Heart left ventricle (tissue), 16 donors: ENCODE measurements at regions not wholly inside any gene's neighbourhood (a gene's known extent, or its start where the extent isn't known, plus 50 kb on each side); places are given as distances from the start of the nearest gene placed in this dataset.
A peak's percentile ranks its signal among the peaks of the same experiment; 100 is the strongest.
"Not testable (repeated sequence)": the region's sequence is repeated elsewhere in the genome, so short reads cannot be mapped to it uniquely, and the experiment has no call there.

ENCODE experiments used
- ATAC-seq, 4 donors: fragments of 200-7000 bp; cut with Tn5 transposase; one replicate each; pipeline ENCODE4 v1.9.1; 2020 to 2022; ENCODE audit warnings: moderate library complexity in 4 of 4, mild to moderate bottlenecking in 3 of 4, moderate number of reproducible peaks in 1 of 4
- DNase-seq, 5 donors: peaks; one replicate each; pipeline ENCODE4 v3.0.0-alpha.2; 2020
- H3K27ac ChIP-seq, 12 donors: fragments of 200-600 bp; sonication (generic) in 4 of 12; one replicate each; pipeline versions ENCODE4 v1.5.0 to v1.8.0; 2016 to 2022; ENCODE audit warnings: mild to moderate bottlenecking in 2 of 12
- H3K27me3 ChIP-seq, 9 donors: fragments of 200-600 bp; sonication (generic) in 2 of 9; one replicate each; pipeline versions ENCODE4 v1.5.1 to v1.8.0; 2016 to 2022; ENCODE audit warnings: mild to moderate bottlenecking in 3 of 9
- H3K36me3 ChIP-seq, 9 donors: fragments of 200-600 bp; sonication (generic) in 2 of 9; one replicate each; pipeline versions ENCODE4 v1.5.0 to v1.8.0; 2018 to 2022; ENCODE audit warnings: mild to moderate bottlenecking in 2 of 9
- H3K4me1 ChIP-seq, 12 donors: fragments of 200-600 bp; sonication (generic) in 4 of 12; one replicate each; pipeline versions ENCODE4 v1.5.0 to v1.8.0; 2016 to 2022; ENCODE audit warnings: mild to moderate bottlenecking in 3 of 12
- H3K4me3 ChIP-seq, 12 donors: fragments of 200-600 bp; sonication (generic) in 4 of 12; one replicate each; pipeline versions ENCODE4 v1.5.0 to v1.8.0; 2017 to 2022; ENCODE audit warnings: mild to moderate bottlenecking in 9 of 12, moderate library complexity in 4 of 12
- H3K9me3 ChIP-seq, 12 donors: fragments of 200-600 bp; sonication (generic) in 4 of 12; one replicate each; pipeline versions ENCODE4 v1.5.0 to v1.8.0; 2016 to 2022; ENCODE audit warnings: mild to moderate bottlenecking in 1 of 12
- POLR2A ChIP-seq, 2 donors: fragments of 450-650 bp; IDR thresholded peaks; one replicate each; pipeline ENCODE4 v1.6.1; 2017; ENCODE audit warnings: antibody characterized with exemption in 2 of 2, mild to moderate bottlenecking in 2 of 2, moderate library complexity in 2 of 2
- WGBS, 4 donors: extraction: QIAGEN DNeasy Blood & Tissue Kit in 2 of 4; methylation state at CpG; one replicate each; pipeline versions ENCODE4 v1.1.5 to v1.1.7; 2013 to 2018; 5-methylcytosine and 5-hydroxymethylcytosine counted together
- intact Hi-C, 10 donors: fragments of 100-400 bp; cut with DNase I; formaldehyde crosslinking; loops; one replicate each; pipeline versions ENCODE4 v1.11.1 to v1.14.2; 2022
- TF ChIP-seq, protein P1 (sequence below), 12 donors: fragments of 200-600 bp; sonication (generic) in 4 of 12; IDR thresholded peaks; one replicate each; pipeline versions ENCODE4 v1.5.0 to v1.8.0; 2018 to 2022; ENCODE audit warnings: antibody characterized with exemption in 12 of 12, mild to moderate bottlenecking in 5 of 12
- donor health status: ischemic (EF 13 %, LVEDD 7.1; RV severe dilation, severe dysfunction).
- donor health status: healthy with polysubstance abuse.
- donor health status: DM: no; HTN: yes; CAD: no.
- donor health status: DM: no; HTN: no; CAD: no.
- donor health status: ischemic (EF 25% LVEDD 6.9; RV normal size, moderate dysfunction).
- donor health status: ischemic (EF 25% LVEDD 5.7; RV mildly dilated, moderate dysfunction).
- donor health status: healthy.
- donor health status: DM: yes; HTN: yes; CAD: no.
- donor health status: ischemic (EF 35%, LVEDD 5.7; RV mildly dilated, moderate dysfunction).
- donor health status: nonischemic (EF 11% LVEDD 7.7; RV severe dilation, severe dysfunction).
- donor health status: DM: yes; HTN: yes; CAD: no.
- donor health status: PGD.
- donor health status: ischemic (EF 29% LVEDD 5.4; RV normal size, mild dysfunction).
- donor health status: nonischemic (EF 23%, LVEDD 6.1; RV moderate dilation, normal function).

DNA sequence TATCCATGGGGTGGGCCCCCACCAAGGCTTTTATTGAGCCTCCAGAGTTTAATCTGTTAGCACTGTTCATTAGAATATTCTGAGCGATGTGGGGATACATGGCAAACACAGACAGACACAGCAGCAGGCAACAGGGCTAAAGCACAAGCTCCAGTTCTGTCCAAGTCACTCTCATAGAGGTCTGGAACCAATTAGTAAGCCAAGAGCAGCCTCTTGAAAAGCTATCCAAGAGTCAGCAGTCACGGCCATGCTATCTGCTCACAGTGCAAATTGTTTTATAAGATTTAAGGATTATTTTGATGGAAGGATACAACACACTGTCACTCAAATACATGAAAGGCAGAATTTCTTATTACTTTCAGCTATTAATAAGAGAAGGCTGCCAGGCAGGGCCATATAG lies 86.4 kb upstream of the DGKB start:
- intact Hi-C loops = no loop called here
- Histone ChIP-seq H3K36me3 (no peaks in the 10 kb centered on the region), H3K4me1 (peaks cover 0 to 6% (median 0%) of the 10 kb centered on the region in 12 donors), H3K27me3 (no peaks in the 10 kb centered on the region), H3K27ac (no peak overlapping the region), H3K9me3 (peaks cover 0 to 3% (median 0%) of the 10 kb centered on the region in 12 donors), H3K4me3 (no peak overlapping the region)
- no peak for DNase-seq
- whole genome bisulfite sequencing, 4 donors = 42 to 67% (median 54%) methylated on average over 2 of the region's 2 CpGs
- peak in 2 of 4 donors; percentile 47 to 61 for ATAC-seq
- TF ChIP-seq POLR2A (IDR thresholded peaks at IDR 0.05) = no peak
- TF ChIP-seq, protein P1, sequence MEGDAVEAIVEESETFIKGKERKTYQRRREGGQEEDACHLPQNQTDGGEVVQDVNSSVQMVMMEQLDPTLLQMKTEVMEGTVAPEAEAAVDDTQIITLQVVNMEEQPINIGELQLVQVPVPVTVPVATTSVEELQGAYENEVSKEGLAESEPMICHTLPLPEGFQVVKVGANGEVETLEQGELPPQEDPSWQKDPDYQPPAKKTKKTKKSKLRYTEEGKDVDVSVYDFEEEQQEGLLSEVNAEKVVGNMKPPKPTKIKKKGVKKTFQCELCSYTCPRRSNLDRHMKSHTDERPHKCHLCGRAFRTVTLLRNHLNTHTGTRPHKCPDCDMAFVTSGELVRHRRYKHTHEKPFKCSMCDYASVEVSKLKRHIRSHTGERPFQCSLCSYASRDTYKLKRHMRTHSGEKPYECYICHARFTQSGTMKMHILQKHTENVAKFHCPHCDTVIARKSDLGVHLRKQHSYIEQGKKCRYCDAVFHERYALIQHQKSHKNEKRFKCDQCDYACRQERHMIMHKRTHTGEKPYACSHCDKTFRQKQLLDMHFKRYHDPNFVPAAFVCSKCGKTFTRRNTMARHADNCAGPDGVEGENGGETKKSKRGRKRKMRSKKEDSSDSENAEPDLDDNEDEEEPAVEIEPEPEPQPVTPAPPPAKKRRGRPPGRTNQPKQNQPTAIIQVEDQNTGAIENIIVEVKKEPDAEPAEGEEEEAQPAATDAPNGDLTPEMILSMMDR (IDR thresholded peaks at IDR 0.05) = no peak

DNA sequence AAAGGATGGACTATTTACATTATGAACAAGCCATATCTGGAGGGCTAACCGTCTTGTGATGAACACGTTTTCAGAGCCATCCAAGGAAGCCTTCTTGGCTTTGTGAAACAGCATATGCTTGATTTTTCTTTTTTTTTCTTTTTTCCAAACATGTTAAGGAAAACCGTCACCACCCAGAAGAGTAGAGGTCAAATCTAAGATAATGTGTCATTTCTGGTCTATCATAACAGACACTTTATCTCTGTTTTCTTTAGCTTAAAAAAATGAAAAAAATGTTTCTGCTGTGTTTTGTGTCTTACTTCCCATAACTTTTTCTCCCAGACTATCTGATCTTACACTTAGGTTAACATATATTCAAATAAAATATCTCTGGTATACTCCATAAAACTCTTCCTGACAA lies 76.1 kb upstream of the DGKB start:
- Histone ChIP-seq H3K27me3 (no peaks in the 10 kb centered on the region), H3K4me1 (no peaks in the 10 kb centered on the region), H3K4me3 (no peak overlapping the region), H3K27ac (no peak overlapping the region), H3K9me3 (peaks cover 0 to 9% (median 0%) of the 10 kb centered on the region in 12 donors), H3K36me3 (no peaks in the 10 kb centered on the region)
- WGBS, 4 donors = 59 to 64% (median 62%) methylated on average over 3 of the region's 3 CpGs
- ATAC-seq (no peak), DNase-seq (no peak)
- intact Hi-C loops = no loop called here
- TF ChIP-seq, protein P1 (IDR thresholded peaks at IDR 0.05) = no peak
- TF ChIP-seq POLR2A (IDR thresholded peaks at IDR 0.05) = no peak

DNA sequence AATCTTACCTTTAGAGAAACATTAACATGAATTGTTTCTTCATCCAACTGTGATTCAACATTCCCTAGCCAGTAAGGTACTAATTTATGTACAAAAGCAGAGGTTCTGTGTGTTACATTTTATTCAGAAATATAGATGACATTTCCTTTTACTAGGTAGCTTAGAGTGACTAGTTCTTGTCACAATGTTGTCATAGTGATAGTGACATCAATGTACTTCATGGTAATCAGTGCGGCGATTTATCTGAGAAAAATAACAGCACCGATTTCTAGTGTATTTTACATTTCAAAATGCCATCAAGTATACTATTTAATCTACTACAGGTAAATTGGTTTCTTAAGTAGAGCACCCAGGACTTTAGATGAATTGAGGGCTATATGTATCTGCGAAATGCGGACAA lies 72.1 kb upstream of the DGKB start:
- Histone ChIP-seq H3K27me3 (no peaks in the 10 kb centered on the region), H3K36me3 (no peaks in the 10 kb centered on the region), H3K27ac (no peak overlapping the region), H3K9me3 (no peaks in the 10 kb centered on the region), H3K4me1 (peaks cover 0 to 11% (median 0%) of the 10 kb centered on the region in 12 donors), H3K4me3 (no peak overlapping the region)
- intact Hi-C loops = no loop called here
- 91 to 97% (median 95%) methylated on average over 5 of the region's 5 CpGs for WGBS, 4 donors
- TF ChIP-seq, protein P1 (IDR thresholded peaks at IDR 0.05) = no peak
- TF ChIP-seq POLR2A (IDR thresholded peaks at IDR 0.05) = no peak
- ATAC-seq (no peak), DNase-seq (no peak)

DNA sequence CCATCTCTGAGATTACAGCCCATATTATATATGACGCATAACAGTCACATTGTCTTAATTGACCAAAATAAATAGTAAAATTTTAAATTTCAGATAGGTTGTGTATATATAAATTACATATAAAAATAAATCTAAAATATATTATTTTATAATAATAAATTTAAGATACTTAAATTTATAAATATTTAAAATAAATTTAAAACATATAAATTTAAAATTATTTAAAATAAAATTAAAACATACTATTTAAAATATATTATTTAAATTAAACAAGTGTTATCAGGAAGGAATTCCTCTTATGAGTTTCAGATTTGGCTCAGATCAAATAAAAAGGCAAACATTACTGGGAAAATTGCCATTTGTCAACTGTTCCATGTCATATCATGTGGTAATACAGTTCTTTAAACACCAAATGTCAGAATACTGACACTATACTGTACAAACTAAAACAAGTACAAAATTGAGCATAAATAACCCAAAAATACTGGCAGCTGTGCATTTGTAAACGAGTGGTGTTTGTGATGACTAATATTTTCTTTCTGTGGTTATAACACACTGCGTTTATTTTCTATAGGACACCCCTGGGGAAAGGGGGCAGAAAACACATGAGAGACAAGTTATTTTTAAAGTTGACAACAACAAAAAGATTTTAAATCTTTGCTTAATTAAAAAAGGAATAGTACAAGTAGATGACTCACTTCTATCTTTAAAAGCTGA lies 71.3 kb upstream of the DGKB start:
- H3K4me3 ChIP-seq = no peak overlapping the region
- no peak overlapping the region for H3K27ac ChIP-seq
- H3K9me3 ChIP-seq = no peaks in the 10 kb centered on the region
- H3K27me3 ChIP-seq = no peaks in the 10 kb centered on the region
- no peaks in the 10 kb centered on the region for H3K36me3 ChIP-seq
- H3K4me1 ChIP-seq = peaks cover 0 to 11% (median 0%) of the 10 kb centered on the region in 12 donors
- WGBS, 4 donors = 79 to 83% (median 80%) methylated on average over 3 of the region's 3 CpGs
- intact Hi-C loops = no loop called here
- TF ChIP-seq, protein P1 (IDR thresholded peaks at IDR 0.05) = no peak
- TF ChIP-seq POLR2A (IDR thresholded peaks at IDR 0.05) = no peak
- DNase-seq = no peak
- ATAC-seq = no peak

DNA sequence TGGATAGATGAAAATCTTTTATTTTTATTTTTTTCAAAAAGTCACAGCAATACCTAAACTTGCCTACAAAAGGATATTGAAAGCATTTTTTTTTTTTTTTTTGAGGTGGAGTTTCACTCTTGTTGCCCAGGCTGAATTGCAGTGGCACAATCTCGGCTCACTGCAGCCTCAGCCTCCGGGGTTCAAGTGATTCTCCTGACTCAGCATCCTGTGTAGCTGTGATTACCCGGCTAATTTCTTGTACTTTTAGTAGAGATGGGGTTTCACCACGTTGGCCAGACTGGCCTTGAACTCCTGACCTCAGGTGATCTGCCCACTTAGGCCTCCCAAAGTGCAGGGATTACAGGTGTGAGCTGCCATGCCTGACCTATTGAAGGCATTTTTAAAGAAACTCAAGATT lies 69.1 kb upstream of the DGKB start:
- 49 to 70% (median 65%) methylated on average over 4 of the region's 4 CpGs for WGBS, 4 donors
- H3K27me3 ChIP-seq, intact Hi-C loops, H3K27ac ChIP-seq, H3K36me3 ChIP-seq, H3K9me3 ChIP-seq, DNase-seq, ATAC-seq, H3K4me3 ChIP-seq: not testable (repeated sequence)
- H3K4me1 ChIP-seq = peaks cover 0 to 11% (median 0%) of the 10 kb centered on the region in 12 donors

DNA sequence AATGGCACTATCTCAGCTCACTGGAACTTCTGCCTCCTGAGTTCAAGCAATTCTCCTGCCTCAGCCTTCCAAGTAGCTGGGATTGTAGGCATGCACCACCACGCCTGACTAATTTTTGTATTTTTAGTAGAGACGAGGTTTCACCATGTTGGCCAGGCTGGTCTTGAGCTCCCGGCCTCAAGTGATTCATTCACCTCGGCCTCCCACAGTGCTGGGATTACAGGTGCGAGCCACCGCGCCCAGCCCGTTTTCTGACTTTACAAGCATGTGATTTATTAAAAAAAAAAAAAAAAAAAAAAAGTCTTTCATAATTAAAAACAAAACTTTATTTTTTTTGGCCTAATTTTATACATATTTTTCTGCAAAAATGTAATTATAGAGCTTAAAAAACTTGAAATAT lies 64.8 kb upstream of the DGKB start:
- 93 to 98% (median 93%) methylated on average over 8 of the region's 8 CpGs for WGBS, 4 donors
- peaks cover 0 to 11% (median 0%) of the 10 kb centered on the region in 12 donors for H3K4me1 ChIP-seq
- H3K4me3 ChIP-seq, intact Hi-C loops, H3K27ac ChIP-seq, H3K27me3 ChIP-seq, H3K9me3 ChIP-seq, DNase-seq, ATAC-seq, H3K36me3 ChIP-seq: not testable (repeated sequence)
